ENCODE measurements at regions not wholly inside any gene's neighbourhood (a gene's known extent, or its start where the extent isn't known, plus 50 kb on each side); places are given as distances from the start of the nearest gene placed in this dataset.
A peak's percentile ranks its signal among the peaks of the same experiment; 100 is the strongest.

DNA sequence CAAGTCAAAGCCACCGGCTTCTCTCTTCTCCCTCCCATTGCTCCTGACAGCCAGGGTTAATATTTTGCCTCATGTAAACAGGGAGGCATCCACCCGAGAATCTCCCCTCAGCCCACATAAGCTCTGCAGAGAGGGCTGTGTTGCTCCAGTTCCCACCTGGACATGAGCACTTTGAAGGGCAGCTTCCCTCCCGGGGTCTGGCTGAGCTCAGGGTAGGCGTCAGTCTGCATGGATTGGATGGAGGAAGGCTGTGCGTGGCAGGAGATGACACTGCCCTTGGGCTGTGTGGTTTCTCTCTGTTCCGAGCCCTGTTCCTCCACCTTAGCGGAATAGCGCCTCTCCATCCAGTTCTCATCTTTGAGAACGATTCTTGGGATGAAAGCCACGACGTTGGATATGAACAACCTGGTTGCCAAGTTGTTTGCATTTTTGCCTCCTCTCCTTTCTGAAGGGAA is 53.7 kb upstream of the ETS2 start:
- WGBS (ENCODE audit: low lambda C conversion rate) = 16% methylated on average over 8 of the region's 11 CpGs
- no peak for FAIRE-seq
- intact Hi-C loops (cut with micrococcal nuclease; ENCODE audit: unreplicated experiment) (no loop called here), in situ Hi-C loops (cut with HindIII; ENCODE audit: extremely low pct_ligation_motif_present, low pct_unique_long_range_greater_than_20kb) (no loop called here)
- Histone ChIP-seq H3K27ac (ENCODE audit: extremely low read length, insufficient read depth, low read length) (no peak overlapping the region), H3K27me3 (ENCODE audit: control insufficient read depth in 1 of 2, insufficient read depth in 2 of 2, low read length in 2 of 2) (no peaks in the 10 kb centered on the region; a peak in 2 of 5 replicates), H2AFZ (ENCODE audit: low read length) (peak overlapping the region; percentile 56), H4K20me1 (ENCODE audit: insufficient read depth, low read length) (no peaks in the 10 kb centered on the region), H3K9me3 (ENCODE audit: low read length) (peaks cover 2% of the 10 kb centered on the region; the same call in 1 of the 2 replicates), H3K9ac (ENCODE audit: insufficient read depth, low read depth, low read length) (peak overlapping the region; percentile 26; the same call in 1 of the 2 replicates), H3K36me3 (replicated peaks in 1 of 2; ENCODE audit: control insufficient read depth in 1 of 2, insufficient read depth in 2 of 2, low read length in 2 of 2) (no peaks in the 10 kb centered on the region), H3K79me2 (ENCODE audit: insufficient read depth, low read length) (no peaks in the 10 kb centered on the region), H3K4me1 (ENCODE audit: insufficient read depth, low read length) (peaks cover 59% of the 10 kb centered on the region), H3K4me3 (replicated peaks in 1 of 3; ENCODE audit: insufficient read depth in 1 of 3, low read depth in 2 of 3, low read length in 3 of 3) (peak overlapping the region; percentile 7 to 55 (median 40); a peak in 4 of 6 replicates), H3K4me2 (ENCODE audit: low read depth, low read length) (peak overlapping the region; percentile 70)
- BruUV-seq (replicated peaks) = no TSS peak
- DNase-seq (ENCODE audit: low spot score) = no peak
- POLR2A ChIA-PET = interaction anchor here (0.8 to 2.9 kb wide), 3 partner anchors 36 to 72 kb away, joined by 3 to 13 read pairs (median 4); partner anchors contain the start of gene ETS2
- peak; percentile 83 for ATAC-seq
- CTCF ChIA-PET (ENCODE audit: low intra/inter-chr PET ratio, low total read pairs) = no interaction called here
- TF ChIP-seq, protein P1, sequence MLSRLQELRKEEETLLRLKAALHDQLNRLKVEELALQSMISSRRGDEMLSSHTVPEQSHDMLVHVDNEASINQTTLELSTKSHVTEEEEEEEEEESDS (CRISPR knock-in tag; IDR thresholded peaks at IDR 0.05; ENCODE audit: borderline replicate concordance) = no peak
- TF ChIP-seq, protein P2, sequence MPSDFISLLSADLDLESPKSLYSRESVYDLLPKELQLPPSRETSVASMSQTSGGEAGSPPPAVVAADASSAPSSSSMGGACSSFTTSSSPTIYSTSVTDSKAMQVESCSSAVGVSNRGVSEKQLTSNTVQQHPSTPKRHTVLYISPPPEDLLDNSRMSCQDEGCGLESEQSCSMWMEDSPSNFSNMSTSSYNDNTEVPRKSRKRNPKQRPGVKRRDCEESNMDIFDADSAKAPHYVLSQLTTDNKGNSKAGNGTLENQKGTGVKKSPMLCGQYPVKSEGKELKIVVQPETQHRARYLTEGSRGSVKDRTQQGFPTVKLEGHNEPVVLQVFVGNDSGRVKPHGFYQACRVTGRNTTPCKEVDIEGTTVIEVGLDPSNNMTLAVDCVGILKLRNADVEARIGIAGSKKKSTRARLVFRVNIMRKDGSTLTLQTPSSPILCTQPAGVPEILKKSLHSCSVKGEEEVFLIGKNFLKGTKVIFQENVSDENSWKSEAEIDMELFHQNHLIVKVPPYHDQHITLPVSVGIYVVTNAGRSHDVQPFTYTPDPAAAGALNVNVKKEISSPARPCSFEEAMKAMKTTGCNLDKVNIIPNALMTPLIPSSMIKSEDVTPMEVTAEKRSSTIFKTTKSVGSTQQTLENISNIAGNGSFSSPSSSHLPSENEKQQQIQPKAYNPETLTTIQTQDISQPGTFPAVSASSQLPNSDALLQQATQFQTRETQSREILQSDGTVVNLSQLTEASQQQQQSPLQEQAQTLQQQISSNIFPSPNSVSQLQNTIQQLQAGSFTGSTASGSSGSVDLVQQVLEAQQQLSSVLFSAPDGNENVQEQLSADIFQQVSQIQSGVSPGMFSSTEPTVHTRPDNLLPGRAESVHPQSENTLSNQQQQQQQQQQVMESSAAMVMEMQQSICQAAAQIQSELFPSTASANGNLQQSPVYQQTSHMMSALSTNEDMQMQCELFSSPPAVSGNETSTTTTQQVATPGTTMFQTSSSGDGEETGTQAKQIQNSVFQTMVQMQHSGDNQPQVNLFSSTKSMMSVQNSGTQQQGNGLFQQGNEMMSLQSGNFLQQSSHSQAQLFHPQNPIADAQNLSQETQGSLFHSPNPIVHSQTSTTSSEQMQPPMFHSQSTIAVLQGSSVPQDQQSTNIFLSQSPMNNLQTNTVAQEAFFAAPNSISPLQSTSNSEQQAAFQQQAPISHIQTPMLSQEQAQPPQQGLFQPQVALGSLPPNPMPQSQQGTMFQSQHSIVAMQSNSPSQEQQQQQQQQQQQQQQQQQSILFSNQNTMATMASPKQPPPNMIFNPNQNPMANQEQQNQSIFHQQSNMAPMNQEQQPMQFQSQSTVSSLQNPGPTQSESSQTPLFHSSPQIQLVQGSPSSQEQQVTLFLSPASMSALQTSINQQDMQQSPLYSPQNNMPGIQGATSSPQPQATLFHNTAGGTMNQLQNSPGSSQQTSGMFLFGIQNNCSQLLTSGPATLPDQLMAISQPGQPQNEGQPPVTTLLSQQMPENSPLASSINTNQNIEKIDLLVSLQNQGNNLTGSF (CRISPR knock-in tag; IDR thresholded peaks at IDR 0.05) = no peak
- no peak for TF ChIP-seq ETV6 (CRISPR knock-in tag; conservative IDR thresholded peaks at IDR 0.05)
- TF ChIP-seq ZNF547 (CRISPR knock-in tag; IDR thresholded peaks at IDR 0.05) = 0 out of 2 replicates have a peak, but pooled peaks have one; percentile 33
- TF ChIP-seq FOXC1 (CRISPR knock-in tag; IDR thresholded peaks at IDR 0.05; ENCODE audit: borderline replicate concordance) = no peak
- no peak for TF ChIP-seq ZNF362 (CRISPR knock-in tag; IDR thresholded peaks at IDR 0.05; ENCODE audit: borderline replicate concordance)
- no peak for TF ChIP-seq AKAP8 (CRISPR knock-in tag; IDR thresholded peaks at IDR 0.05)
- TF ChIP-seq ZNF501 (CRISPR knock-in tag; IDR thresholded peaks at IDR 0.05) = peak; percentile 15; the same call in 1 of the 2 replicates
- no peak for TF ChIP-seq RFXAP (CRISPR knock-in tag; IDR thresholded peaks at IDR 0.05; ENCODE audit: borderline replicate concordance)
- TF ChIP-seq ZNF280D (CRISPR knock-in tag; IDR thresholded peaks at IDR 0.05) = no peak
- no peak for TF ChIP-seq ZBTB3 (CRISPR knock-in tag; IDR thresholded peaks at IDR 0.05; ENCODE audit: borderline replicate concordance, low read depth)
- TF ChIP-seq SMAD3 (CRISPR knock-in tag; IDR thresholded peaks at IDR 0.05) = no peak
